GM19193 (cell line): ENCODE measurements at regions not wholly inside any gene's neighbourhood (a gene's known extent, or its start where the extent isn't known, plus 50 kb on each side); places are given as distances from the start of the nearest gene placed in this dataset.

Experiments used
- POLR2A ChIP-seq: IDR thresholded peaks from 4 replicates; pipeline ENCODE4 v1.6.1; 2011; ENCODE audit not compliant: insufficient read depth, insufficient read length; ENCODE audit errors: extremely low read depth

GRCh38 chr16:72427051-72427782 lies 255.3 kb upstream of the PMFBP1 start:
- TF ChIP-seq POLR2A, result no peak

GRCh38 chr16:72426386-72426785 lies 254.4 kb upstream of the PMFBP1 start:
- TF ChIP-seq POLR2A, result no peak

GRCh38 chr16:72425571-72426341 lies 253.8 kb upstream of the PMFBP1 start:
- TF ChIP-seq POLR2A, result no peak

- no peak for TF ChIP-seq POLR2A
These were observed 252.8 kb upstream of the PMFBP1 start for GRCh38 chr16:72424757-72425156.

- no peak for TF ChIP-seq POLR2A
These were observed 250.4 kb upstream of the PMFBP1 start for GRCh38 chr16:72422308-72422897.

- no peak for TF ChIP-seq POLR2A
These were observed 247.7 kb upstream of the PMFBP1 start for GRCh38 chr16:72419638-72420037.

- no peak for TF ChIP-seq POLR2A
These were observed 243.4 kb upstream of the PMFBP1 start for GRCh38 chr16:72415379-72415778.

- TF ChIP-seq POLR2A, result no peak
These were observed 238.5 kb upstream of the PMFBP1 start for GRCh38 chr16:72410492-72410891.

- TF ChIP-seq POLR2A, result no peak
These were observed 237.5 kb upstream of the PMFBP1 start for GRCh38 chr16:72409423-72409822.

GRCh38 chr16:72406390-72406789 lies 234.4 kb upstream of the PMFBP1 start:
- TF ChIP-seq POLR2A, result no peak

- TF ChIP-seq POLR2A, result no peak
These were observed 232.3 kb upstream of the PMFBP1 start for GRCh38 chr16:72404299-72404698.

GRCh38 chr16:72401084-72401361 lies 229.1 kb upstream of the PMFBP1 start:
- TF ChIP-seq POLR2A, result no peak

- no peak for TF ChIP-seq POLR2A
These were observed 228.5 kb upstream of the PMFBP1 start for GRCh38 chr16:72400257-72401083.

GRCh38 chr16:72399811-72400210 lies 227.9 kb upstream of the PMFBP1 start:
- no peak for TF ChIP-seq POLR2A

- no peak for TF ChIP-seq POLR2A
These were observed 225.9 kb upstream of the PMFBP1 start for GRCh38 chr16:72397876-72398275.

- no peak for TF ChIP-seq POLR2A
These were observed 222.6 kb upstream of the PMFBP1 start for GRCh38 chr16:72394526-72394925.

GRCh38 chr16:72389791-72390190 lies 217.8 kb upstream of the PMFBP1 start:
- TF ChIP-seq POLR2A, result no peak
